ENCODE measurements at regions not wholly inside any gene's neighbourhood (a gene's known extent, or its start where the extent isn't known, plus 50 kb on each side); places are given as distances from the start of the nearest gene placed in this dataset.

- Histone ChIP-seq H3K4me3 (peak overlapping the region in 1 of 4 donors; percentile 2), H3K36me3 (no peaks in the 10 kb centered on the region), H3K27me3 (no peaks in the 10 kb centered on the region), H3K4me1 (peaks cover 8 to 43% (median 38%) of the 10 kb centered on the region in 4 donors), H3K9me3 (no peaks in the 10 kb centered on the region), H3K27ac (peak overlapping the region; percentile 30 to 71 (median 54))
- WGBS, 2 donors, result 11 to 20% methylated on average over 15 to 19 of the region's 20 CpGs
- DNase-seq (peak; percentile 89 to 93), ATAC-seq (ENCODE audit: low FRiP score in 2 of 2) (peak; percentile 51 to 91)
- peak in 2 of 4 donors; percentile 61 to 74 for TF ChIP-seq EP300 (IDR thresholded peaks at IDR 0.05)
- peak; percentile 33 to 68 for TF ChIP-seq POLR2AphosphoS5 (IDR thresholded peaks at IDR 0.05)
- no peak for TF ChIP-seq POLR2A (IDR thresholded peaks at IDR 0.05)
- peak in 3 of 6 experiments; percentile 11 to 44 (median 18) for TF ChIP-seq CTCF (IDR thresholded peaks at IDR 0.05)
Observed at GRCh38 chr3:72347819-72348319, 500.4 kb downstream of the SHQ1 start.

- Histone ChIP-seq H3K36me3 (no peaks in the 10 kb centered on the region), H3K27ac (peak overlapping the region in 3 of 4 donors; percentile 48 to 67 (median 49)), H3K4me1 (peaks cover 8 to 43% (median 38%) of the 10 kb centered on the region in 4 donors), H3K27me3 (no peaks in the 10 kb centered on the region), H3K9me3 (no peaks in the 10 kb centered on the region), H3K4me3 (no peak overlapping the region)
- DNase-seq (peak in 1 of 2 donors; percentile 51), ATAC-seq (ENCODE audit: low FRiP score in 2 of 2) (peak in 1 of 2 donors; percentile 84)
- TF ChIP-seq POLR2A (IDR thresholded peaks at IDR 0.05), result no peak
- TF ChIP-seq CTCF (IDR thresholded peaks at IDR 0.05), result no peak
- TF ChIP-seq POLR2AphosphoS5 (IDR thresholded peaks at IDR 0.05), result peak; percentile 28 to 49
- no peak for TF ChIP-seq EP300 (IDR thresholded peaks at IDR 0.05)
- 49 to 71% methylated on average over 8 of the region's 8 CpGs for WGBS, 2 donors
Observed at GRCh38 chr3:72346526-72346926, 501.7 kb downstream of the SHQ1 start.

GRCh38 chr3:72345980-72346379 lies 502.3 kb downstream of the SHQ1 start:
- Histone ChIP-seq H3K4me1 (peaks cover 8 to 43% (median 38%) of the 10 kb centered on the region in 4 donors), H3K27me3 (no peaks in the 10 kb centered on the region), H3K9me3 (no peaks in the 10 kb centered on the region), H3K4me3 (no peak overlapping the region), H3K27ac (peak overlapping the region in 3 of 4 donors; percentile 30 to 49 (median 48)), H3K36me3 (no peaks in the 10 kb centered on the region)
- WGBS, 2 donors, result 72 to 91% methylated on average over 6 to 7 of the region's 7 CpGs
- TF ChIP-seq POLR2AphosphoS5 (IDR thresholded peaks at IDR 0.05) (no peak), EP300 (IDR thresholded peaks at IDR 0.05) (no peak), CTCF (IDR thresholded peaks at IDR 0.05) (no peak), POLR2A (IDR thresholded peaks at IDR 0.05) (no peak)
- no peak for DNase-seq
- ATAC-seq (ENCODE audit: low FRiP score in 2 of 2), result no peak

GRCh38 chr3:72345237-72345878 lies 502.9 kb downstream of the SHQ1 start:
- Histone ChIP-seq H3K9me3 (no peaks in the 10 kb centered on the region), H3K27me3 (no peaks in the 10 kb centered on the region), H3K27ac (peak overlapping the region in 2 of 4 donors; percentile 30 to 49), H3K4me1 (peaks cover 8 to 43% (median 38%) of the 10 kb centered on the region in 4 donors), H3K4me3 (no peak overlapping the region), H3K36me3 (no peaks in the 10 kb centered on the region)
- 80% methylated on average over 7 of the region's 7 CpGs for WGBS, 2 donors
- TF ChIP-seq CTCF (IDR thresholded peaks at IDR 0.05), result no peak
- no peak for TF ChIP-seq POLR2A (IDR thresholded peaks at IDR 0.05)
- no peak for TF ChIP-seq EP300 (IDR thresholded peaks at IDR 0.05)
- no peak for TF ChIP-seq POLR2AphosphoS5 (IDR thresholded peaks at IDR 0.05)
- ATAC-seq (ENCODE audit: low FRiP score in 2 of 2) (no peak), DNase-seq (no peak)
